GM21737 (cell line): ENCODE measurements at regions not wholly inside any gene's neighbourhood (a gene's known extent, or its start where the extent isn't known, plus 50 kb on each side); places are given as distances from the start of the nearest gene placed in this dataset.

ENCODE experiments used
- ATAC-seq: cut with Tn5 transposase; IDR thresholded peaks from one replicate; pipeline ENCODE4 v1.9.1; 2021; ENCODE audit warnings: mild to moderate bottlenecking, moderate library complexity; ENCODE audit not compliant: unreplicated experiment

- no peak for ATAC-seq
Observed at GRCh38 chr11:18878211-18878610, 61.0 kb downstream of the MRGPRX1 start.

- no peak for ATAC-seq
Observed at GRCh38 chr11:18865951-18866350, 73.3 kb downstream of the MRGPRX1 start.

GRCh38 chr11:18865261-18865660 lies 73.7 kb upstream of the PTPN5 start:
- no peak for ATAC-seq

GRCh38 chr11:18853086-18853720 lies 61.6 kb upstream of the PTPN5 start:
- ATAC-seq: peak; percentile 59

- no peak for ATAC-seq
Observed at GRCh38 chr11:18849406-18849805, 57.8 kb upstream of the PTPN5 start.

GRCh38 chr11:18844753-18845367 lies 53.3 kb upstream of the PTPN5 start:
- ATAC-seq: no peak
